Neural progenitor cell (in vitro differentiated cells): ENCODE measurements at regions not wholly inside any gene's neighbourhood (a gene's known extent, or its start where the extent isn't known, plus 50 kb on each side); places are given as distances from the start of the nearest gene placed in this dataset.
"Not testable (repeated sequence)": the region's sequence is repeated elsewhere in the genome, so short reads cannot be mapped to it uniquely, and the experiment has no call there.

ENCODE experiments used
- DNase-seq: peaks from one replicate; pipeline ENCODE4 v3.0.0-alpha.2; 2016; ENCODE audit warnings: low spot score
- H2AFZ ChIP-seq: fragments of 200-600 bp; sonication (generic); replicated peaks from 2 replicates; pipeline ENCODE4 v1.6.1; 2016; ENCODE audit warnings: antibody characterized with exemption
- H3F3A ChIP-seq: fragments of 200-600 bp; sonication (generic); 2 replicates; pipeline ENCODE4 v1.6.1; 2016; ENCODE audit warnings: antibody characterized with exemption, low read depth
- H3K27ac ChIP-seq: fragments of 200-600 bp; sonication (generic); 2 replicates; pipeline ENCODE4 v1.5.1; 2016; ENCODE audit warnings: mild to moderate bottlenecking
- H3K27me3 ChIP-seq: fragments of 200-600 bp; sonication (generic); 2 replicates; pipeline ENCODE4 v1.6.1; 2016; ENCODE audit warnings: mild to moderate bottlenecking, moderate library complexity
- H3K36me3 ChIP-seq: fragments of 200-600 bp; sonication (generic); 2 replicates; pipeline ENCODE4 v1.5.1; 2016
- H3K4me1 ChIP-seq: fragments of 200-600 bp; sonication (generic); 2 replicates; pipeline ENCODE4 v1.6.1; 2016; ENCODE audit warnings: mixed run types
- H3K4me2 ChIP-seq: fragments of 200-600 bp; sonication (generic); 2 replicates; pipeline ENCODE4 v1.6.1; 2016
- H3K4me3 ChIP-seq: fragments of 200-600 bp; sonication (generic); 2 replicates; pipeline ENCODE4 v1.5.1; 2016
- H3K79me2 ChIP-seq: fragments of 200-600 bp; sonication (generic); 2 replicates; pipeline ENCODE4 v1.6.1; 2016; ENCODE audit warnings: low read depth
- H3K9ac ChIP-seq: fragments of 200-600 bp; sonication (generic); 2 replicates; pipeline ENCODE4 v1.6.1; 2016
- H3K9me3 ChIP-seq: fragments of 200-600 bp; sonication (generic); 2 replicates; pipeline ENCODE4 v1.5.1; 2016; ENCODE audit warnings: low read depth
- H4K20me1 ChIP-seq: fragments of 200-600 bp; sonication (generic); 2 replicates; pipeline ENCODE4 v1.6.1; 2016; ENCODE audit warnings: low read depth
- H3K27ac Mint-ChIP-seq: 3 replicates; pipeline ENCODE4 v1.8.0; 2021; ENCODE audit warnings: mixed read lengths
- H3K27me3 Mint-ChIP-seq: 2 replicates; pipeline ENCODE4 v1.8.0; 2022; ENCODE audit warnings: low read depth, mild to moderate bottlenecking, inconsistent platforms, moderate library complexity, mixed read lengths; ENCODE audit not compliant: insufficient read depth
- H3K36me3 Mint-ChIP-seq: 3 replicates; pipeline ENCODE4 v1.8.0; 2021; ENCODE audit warnings: mixed read lengths
- H3K4me1 Mint-ChIP-seq: 3 replicates; pipeline ENCODE4 v1.8.0; 2021; ENCODE audit warnings: mixed read lengths
- H3K4me3 Mint-ChIP-seq: 3 replicates; pipeline ENCODE4 v1.8.0; 2021; ENCODE audit warnings: mild to moderate bottlenecking, moderate library complexity, mixed read lengths
- H3K9me3 Mint-ChIP-seq: 3 replicates; pipeline ENCODE4 v1.8.0; 2020; ENCODE audit warnings: mixed read lengths

DNA sequence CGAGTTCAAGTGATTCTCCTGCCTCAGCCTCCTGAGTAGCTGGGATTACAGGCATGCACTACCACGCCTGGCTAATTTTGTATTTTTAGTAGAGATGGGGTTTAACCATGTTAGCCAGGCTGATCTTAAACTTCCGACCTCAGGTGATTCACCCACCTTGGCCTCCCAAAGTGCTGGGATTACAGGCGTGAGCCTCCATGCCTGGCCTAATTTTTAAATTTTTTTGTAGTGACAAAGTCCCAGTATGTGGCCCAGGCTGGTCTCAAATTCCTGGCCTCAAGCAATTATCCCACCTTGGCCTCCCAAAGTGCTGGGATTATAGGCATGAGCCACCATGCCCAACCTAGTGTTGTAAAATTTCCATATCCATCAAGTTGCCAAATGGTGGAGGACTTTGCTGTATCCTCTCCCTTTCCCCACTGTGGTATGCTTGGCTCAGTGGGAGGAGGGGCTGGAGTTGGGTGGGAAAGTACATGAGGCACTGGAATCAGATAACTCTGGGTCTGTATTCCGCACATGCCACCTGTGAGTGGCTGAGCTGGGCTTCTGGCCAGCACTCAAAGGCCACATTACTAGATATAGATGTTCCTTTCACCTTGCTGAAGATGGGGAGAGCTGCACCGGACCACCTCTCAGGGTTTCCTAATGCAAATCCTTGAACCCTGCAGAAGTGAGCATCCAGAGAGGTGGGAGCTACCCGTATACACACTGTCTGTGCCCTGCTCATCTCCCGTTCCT lies 252.6 kb downstream of the GOLGA6L6 start:
- not testable (repeated sequence) for H3K79me2 ChIP-seq, H3K27ac ChIP-seq, H3K27me3 ChIP-seq, H3K4me3 ChIP-seq, H3K27me3 Mint-ChIP-seq, H3K36me3 Mint-ChIP-seq, H3K4me1 Mint-ChIP-seq, H3K4me3 Mint-ChIP-seq, H4K20me1 ChIP-seq, H3K36me3 ChIP-seq, H3K4me1 ChIP-seq, H3F3A ChIP-seq, H3K27ac Mint-ChIP-seq, DNase-seq, H2AFZ ChIP-seq, H3K9ac ChIP-seq, H3K9me3 Mint-ChIP-seq, H3K4me2 ChIP-seq
- H3K9me3 ChIP-seq: peaks cover 80% of the 10 kb centered on the region

DNA sequence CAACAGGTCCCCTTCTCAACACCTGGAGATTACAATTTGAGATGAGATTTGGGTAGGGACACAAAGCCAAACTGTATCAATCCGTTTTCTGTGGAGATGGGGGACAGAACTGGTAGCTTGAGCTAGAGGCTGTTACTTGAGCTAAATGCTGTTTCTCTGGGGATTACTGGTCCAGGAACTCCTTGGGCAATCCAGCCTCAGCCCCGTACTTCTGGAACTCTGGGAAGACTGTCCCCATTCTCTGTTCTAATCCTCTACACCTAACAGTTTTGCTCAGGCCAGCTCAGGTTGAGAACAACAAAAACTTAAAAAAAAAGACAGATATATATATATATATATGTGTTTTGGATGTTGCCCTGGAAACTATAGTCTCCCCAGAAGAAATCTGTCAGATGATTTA lies 255.0 kb downstream of the GOLGA6L6 start:
- peaks cover 82% of the 10 kb centered on the region for H3K9me3 ChIP-seq

DNA sequence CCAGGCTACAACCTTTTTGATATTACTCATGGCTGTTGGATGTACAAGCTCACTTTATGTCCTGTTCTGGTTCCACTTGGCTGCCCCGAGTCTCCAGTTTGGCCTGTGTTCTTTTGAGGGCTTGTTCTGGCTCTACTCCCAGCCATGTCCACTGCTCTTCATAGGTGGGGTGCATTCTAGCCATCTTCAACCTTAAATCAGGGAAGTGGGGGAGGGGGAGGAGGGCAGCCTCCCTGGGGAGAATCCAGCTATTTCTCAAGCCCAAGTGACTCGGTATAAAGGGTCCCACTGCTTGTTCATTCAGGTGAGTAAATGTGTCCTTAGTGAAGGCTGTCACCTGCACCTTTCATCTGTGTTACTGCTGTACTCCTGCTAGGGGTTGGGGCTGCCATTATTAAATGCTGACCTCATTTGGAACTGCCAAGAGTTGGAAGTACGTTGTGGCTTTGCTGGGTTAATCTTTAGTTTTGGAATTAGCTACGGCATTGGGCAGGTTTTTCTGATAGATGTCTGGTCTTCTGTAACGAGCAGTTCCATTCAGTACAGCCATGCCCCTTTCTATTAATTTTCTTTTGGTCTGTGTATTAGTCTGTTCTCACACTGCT lies 255.8 kb downstream of the GOLGA6L6 start:
- not testable (repeated sequence) for H3K4me1 ChIP-seq, H2AFZ ChIP-seq, H3K36me3 Mint-ChIP-seq, H3K27me3 Mint-ChIP-seq, DNase-seq, H3K9me3 Mint-ChIP-seq, H3K4me2 ChIP-seq, H3K27me3 ChIP-seq, H3K4me1 Mint-ChIP-seq, H3K4me3 ChIP-seq, H4K20me1 ChIP-seq, H3K79me2 ChIP-seq, H3K36me3 ChIP-seq, H3K9ac ChIP-seq, H3F3A ChIP-seq, H3K27ac ChIP-seq, H3K4me3 Mint-ChIP-seq, H3K27ac Mint-ChIP-seq
- peaks cover 82% of the 10 kb centered on the region for H3K9me3 ChIP-seq

More for the DNA sequence above, 255.0 kb downstream of the GOLGA6L6 start:
- H3K9me3 Mint-ChIP-seq, H3K4me1 Mint-ChIP-seq, H3K27ac Mint-ChIP-seq, H3K36me3 ChIP-seq, H3K36me3 Mint-ChIP-seq, H3K27ac ChIP-seq, H3K27me3 ChIP-seq, H3F3A ChIP-seq, H3K4me2 ChIP-seq, H2AFZ ChIP-seq, H3K4me3 Mint-ChIP-seq, H4K20me1 ChIP-seq, H3K4me1 ChIP-seq, H3K9ac ChIP-seq, DNase-seq, H3K4me3 ChIP-seq, H3K27me3 Mint-ChIP-seq, H3K79me2 ChIP-seq: not testable (repeated sequence)

DNA sequence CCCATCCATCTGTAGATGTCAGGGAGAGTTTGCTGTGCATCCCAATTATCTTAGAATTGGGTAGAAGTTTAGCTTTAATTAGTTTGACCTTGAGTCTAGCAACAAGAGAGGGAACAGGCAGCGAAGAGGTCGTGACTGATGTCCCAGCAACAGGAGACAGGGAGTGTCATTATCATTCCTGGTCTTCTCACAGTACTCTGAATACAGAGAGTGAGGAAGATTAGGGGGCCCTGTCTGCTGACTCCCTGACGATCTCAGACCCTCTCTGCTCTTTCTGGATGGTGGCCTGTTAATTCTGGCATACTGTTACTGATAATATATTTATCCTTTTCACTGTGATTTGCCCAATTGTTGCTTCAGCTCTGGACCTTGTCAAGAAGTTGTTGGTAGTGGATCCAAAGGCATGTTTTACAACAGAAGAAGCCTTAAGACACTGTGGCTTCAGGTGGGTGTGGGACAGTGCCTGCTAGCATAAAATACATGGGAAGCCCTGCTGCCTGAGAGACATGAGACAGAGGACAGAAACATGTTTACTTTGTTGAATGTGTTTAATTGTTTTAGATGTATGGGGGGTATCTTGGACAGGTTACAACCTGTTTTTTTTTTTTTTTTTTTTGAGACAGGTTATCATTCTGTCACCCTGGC lies 256.6 kb downstream of the GOLGA6L6 start:
- not testable (repeated sequence) for H3K27me3 Mint-ChIP-seq, H3K4me1 ChIP-seq, H3K9ac ChIP-seq, H4K20me1 ChIP-seq, DNase-seq, H3K36me3 ChIP-seq, H3K36me3 Mint-ChIP-seq, H3K4me2 ChIP-seq, H3K27me3 ChIP-seq, H3K79me2 ChIP-seq, H3K4me3 Mint-ChIP-seq, H3K9me3 Mint-ChIP-seq, H2AFZ ChIP-seq, H3F3A ChIP-seq, H3K4me1 Mint-ChIP-seq, H3K27ac Mint-ChIP-seq, H3K27ac ChIP-seq, H3K4me3 ChIP-seq
- H3K9me3 ChIP-seq: peaks cover 82% of the 10 kb centered on the region

DNA sequence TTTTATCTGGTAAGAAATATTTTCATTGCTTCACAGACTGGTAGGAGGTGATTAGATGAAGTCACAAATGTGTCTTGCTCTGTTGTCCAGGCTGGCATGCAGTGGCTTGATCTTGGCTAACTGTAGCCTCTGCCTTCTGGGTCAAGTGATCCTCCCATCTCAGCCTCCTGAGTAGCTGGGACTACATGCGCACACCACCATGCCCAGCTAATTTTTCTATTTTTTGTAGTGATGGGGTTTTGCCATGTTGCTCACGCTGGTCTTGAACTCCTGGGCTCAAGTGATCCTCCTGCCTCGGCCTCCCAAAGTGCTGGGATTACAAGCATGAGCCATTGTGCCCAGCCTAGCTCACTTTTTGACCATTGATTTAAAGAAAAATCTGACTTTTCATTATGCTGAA lies 257.9 kb downstream of the GOLGA6L6 start:
- not testable (repeated sequence) for DNase-seq, H4K20me1 ChIP-seq, H3K79me2 ChIP-seq, H3K27ac Mint-ChIP-seq, H3K4me3 Mint-ChIP-seq, H3K4me1 ChIP-seq, H3K27ac ChIP-seq, H3K27me3 ChIP-seq, H3K4me1 Mint-ChIP-seq, H3K4me2 ChIP-seq, H3F3A ChIP-seq, H3K27me3 Mint-ChIP-seq, H3K9ac ChIP-seq, H3K9me3 Mint-ChIP-seq, H2AFZ ChIP-seq, H3K36me3 Mint-ChIP-seq, H3K4me3 ChIP-seq, H3K36me3 ChIP-seq
- H3K9me3 ChIP-seq: peaks cover 83% of the 10 kb centered on the region

DNA sequence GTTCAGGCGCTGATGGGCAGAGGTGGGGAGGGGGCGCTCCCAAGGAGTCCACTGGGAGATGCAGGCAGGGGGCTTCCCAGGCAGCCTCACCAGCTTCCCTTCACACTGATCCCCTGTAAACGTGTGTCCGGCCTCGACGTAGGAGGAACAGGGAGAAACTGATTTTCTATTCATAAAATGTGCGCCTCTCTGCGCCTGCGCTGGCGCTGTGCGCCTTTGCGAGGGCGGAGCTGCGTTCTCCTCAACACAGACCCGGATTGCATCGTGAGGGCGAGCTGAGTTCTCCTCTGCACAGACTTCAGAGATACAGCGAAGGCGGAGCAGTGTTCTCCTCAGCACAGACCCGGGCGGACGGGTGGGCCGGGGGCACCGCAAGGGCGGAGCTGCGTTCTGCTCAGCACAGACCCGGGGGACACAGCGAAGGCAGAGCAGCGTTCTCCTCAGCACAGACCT lies 259.1 kb downstream of the GOLGA6L6 start:
- not testable (repeated sequence) for H3K4me3 Mint-ChIP-seq, H3F3A ChIP-seq

DNA sequence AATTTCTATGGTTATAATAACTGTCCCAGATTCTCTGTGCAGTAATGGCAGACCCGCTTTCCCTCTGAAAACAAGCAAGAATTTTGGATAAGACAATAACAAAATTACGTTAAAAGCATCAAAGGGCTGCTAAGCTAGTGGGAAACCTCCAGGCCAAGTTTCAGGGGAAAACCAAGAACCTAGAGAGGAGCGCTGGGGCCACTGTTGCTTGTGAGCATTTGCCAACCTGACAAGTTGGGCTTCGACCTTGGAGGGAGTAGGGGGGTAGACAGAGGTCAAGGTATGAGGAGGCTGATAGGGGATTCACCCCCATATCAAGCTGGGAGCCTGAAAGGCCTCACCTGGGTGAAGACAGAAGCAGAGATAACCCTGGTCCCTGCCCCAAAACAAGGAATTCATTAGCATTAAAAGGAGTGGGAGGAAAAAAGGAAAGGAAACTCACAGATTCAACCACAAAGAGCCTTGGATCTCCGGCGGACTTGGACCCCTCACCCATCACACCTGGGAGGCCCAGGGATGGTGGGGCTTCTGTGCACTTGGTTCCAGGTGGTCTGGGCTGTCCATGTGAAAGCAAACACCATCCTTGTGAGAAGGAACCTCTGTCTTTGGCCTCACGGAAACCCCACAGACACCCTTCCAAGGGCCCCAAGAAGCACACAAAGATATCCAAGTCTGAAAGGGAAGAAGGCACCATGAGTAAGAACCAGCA lies 259.9 kb downstream of the GOLGA6L6 start:
- DNase-seq, H4K20me1 ChIP-seq, H3K27ac ChIP-seq, H3K27ac Mint-ChIP-seq, H3K27me3 Mint-ChIP-seq, H3K27me3 ChIP-seq, H3K9me3 Mint-ChIP-seq, H3K4me2 ChIP-seq, H3K9ac ChIP-seq, H3K4me3 Mint-ChIP-seq, H3K36me3 Mint-ChIP-seq, H3K4me1 Mint-ChIP-seq, H2AFZ ChIP-seq, H3K79me2 ChIP-seq, H3K36me3 ChIP-seq, H3K4me3 ChIP-seq, H3F3A ChIP-seq, H3K4me1 ChIP-seq: not testable (repeated sequence)
- peaks cover 88% of the 10 kb centered on the region for H3K9me3 ChIP-seq

More for the DNA sequence above, 259.1 kb downstream of the GOLGA6L6 start:
- not testable (repeated sequence) for H3K9me3 Mint-ChIP-seq, H3K4me1 ChIP-seq, H3K36me3 Mint-ChIP-seq, H3K27me3 Mint-ChIP-seq, H3K4me2 ChIP-seq, H2AFZ ChIP-seq, H3K4me1 Mint-ChIP-seq, DNase-seq, H3K27me3 ChIP-seq, H3K27ac Mint-ChIP-seq, H3K9ac ChIP-seq, H3K79me2 ChIP-seq, H4K20me1 ChIP-seq, H3K27ac ChIP-seq, H3K4me3 ChIP-seq, H3K36me3 ChIP-seq
- H3K9me3 ChIP-seq: peaks cover 88% of the 10 kb centered on the region
